MM.1S (cell line): ENCODE measurements at regions not wholly inside any gene's neighbourhood (a gene's known extent, or its start where the extent isn't known, plus 50 kb on each side); places are given as distances from the start of the nearest gene placed in this dataset.
"Not testable (repeated sequence)": the region's sequence is repeated elsewhere in the genome, so short reads cannot be mapped to it uniquely, and the experiment has no call there.

Experiments
- DNase-seq: peaks from one replicate; pipeline ENCODE4 v3.0.0-alpha.2; 2015
- H2AFZ ChIP-seq: fragments of 300-600 bp; sonication (generic); 2 replicates; pipeline ENCODE4 v1.6.0; 2016; ENCODE audit warnings: antibody characterized with exemption, low read length
- H3F3A ChIP-seq: fragments of 300-600 bp; sonication (generic); 2 replicates; pipeline ENCODE4 v1.6.1; 2016; ENCODE audit warnings: mild to moderate bottlenecking, antibody characterized with exemption, low read length, moderate library complexity, mixed read lengths; ENCODE audit not compliant: insufficient read depth
- H3K27ac ChIP-seq: fragments of 300-600 bp; sonication (generic); 2 replicates; pipeline ENCODE4 v1.5.1; 2016; ENCODE audit warnings: mild to moderate bottlenecking, low read length
- H3K27me3 ChIP-seq: fragments of 300-600 bp; sonication (generic); replicated peaks from 2 replicates; pipeline ENCODE4 v1.6.0; 2016; ENCODE audit warnings: low read length; ENCODE audit not compliant: insufficient read depth
- H3K36me3 ChIP-seq: fragments of 300-600 bp; sonication (generic); replicated peaks from 2 replicates; pipeline ENCODE4 v1.6.1; 2016; ENCODE audit warnings: mild to moderate bottlenecking, low read length, mixed read lengths; ENCODE audit not compliant: insufficient read depth
- H3K4me1 ChIP-seq: fragments of 300-600 bp; sonication (generic); 2 replicates; pipeline ENCODE4 v1.6.1; 2016; ENCODE audit warnings: low read length, mixed read lengths
- H3K4me2 ChIP-seq: fragments of 300-600 bp; sonication (generic); 2 replicates; pipeline ENCODE4 v1.6.0; 2016; ENCODE audit warnings: low read depth, low read length
- H3K4me3 ChIP-seq: fragments of 300-600 bp; sonication (generic); 2 replicates; pipeline ENCODE4 v1.5.1; 2016; ENCODE audit warnings: low read length, mixed read lengths
- H3K79me2 ChIP-seq: fragments of 300-600 bp; sonication (generic); 2 replicates; pipeline ENCODE4 v1.6.1; 2016; ENCODE audit warnings: mixed run types, low read length, mixed read lengths
- H3K9ac ChIP-seq: fragments of 300-600 bp; sonication (generic); 2 replicates; pipeline ENCODE4 v1.6.1; 2016; ENCODE audit warnings: low read length, mixed read lengths
- H3K9me2 ChIP-seq: fragments of 300-600 bp; sonication (generic); replicated peaks from 2 replicates; pipeline ENCODE4 v1.6.1; 2016; ENCODE audit warnings: mild to moderate bottlenecking, low read length, mixed read lengths; ENCODE audit not compliant: insufficient read depth
- H3K9me3 ChIP-seq: fragments of 300-600 bp; sonication (generic); replicated peaks from 2 replicates; pipeline ENCODE4 v1.6.1; 2016; ENCODE audit warnings: mild to moderate bottlenecking, low read length, mixed read lengths; ENCODE audit not compliant: insufficient read depth
- H4K20me1 ChIP-seq: fragments of 300-600 bp; sonication (generic); 2 replicates; pipeline ENCODE4 v1.6.1; 2016; ENCODE audit warnings: mild to moderate bottlenecking, low read length, moderate library complexity, mixed read lengths; ENCODE audit not compliant: insufficient read depth
- EZH2 ChIP-seq: fragments of 300-600 bp; sonication (generic); optimal IDR thresholded peaks from 2 replicates; pipeline ENCODE3; 2017; ENCODE audit warnings: low read depth, mild to moderate bottlenecking, antibody characterized with exemption, low read length, mixed read lengths
- EZH2phosphoT487 ChIP-seq: fragments of 300-600 bp; sonication (generic); IDR thresholded peaks from 2 replicates; pipeline ENCODE4 v1.6.1; 2018; ENCODE audit warnings: antibody characterized with exemption, low read length
- TF ChIP-seq, protein P1 (sequence below): fragments of 300-600 bp; sonication (generic); IDR thresholded peaks from 2 replicates; pipeline ENCODE4 v1.5.1; 2016; ENCODE audit warnings: antibody characterized with exemption, low read length, mixed read lengths

DNA sequence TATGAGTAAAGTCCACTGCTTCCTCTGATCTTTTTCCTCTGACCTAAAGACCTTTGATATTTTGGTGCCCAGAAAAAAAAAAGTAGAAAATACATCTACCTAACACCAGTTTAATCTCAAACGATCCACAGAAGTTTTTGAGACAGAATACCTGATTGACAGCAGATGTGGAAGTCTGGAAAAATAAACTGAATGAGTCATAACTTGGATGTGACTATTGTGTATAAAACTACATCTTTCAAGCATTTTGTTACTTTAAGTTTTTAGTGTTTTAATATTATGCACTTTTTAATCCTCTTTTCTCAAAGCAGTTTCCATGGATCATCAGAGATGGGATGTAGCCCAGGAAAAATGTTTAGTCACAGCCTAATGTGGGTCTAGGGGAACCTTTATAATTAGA lies 216.1 kb downstream of the SLITRK1 start:
- Histone ChIP-seq H3F3A (no peaks in the 10 kb centered on the region), H3K27ac (no peak overlapping the region), H3K9me2 (no peaks in the 10 kb centered on the region), H3K4me1 (no peaks in the 10 kb centered on the region), H4K20me1 (no peaks in the 10 kb centered on the region), H3K9ac (no peak overlapping the region), H3K79me2 (no peaks in the 10 kb centered on the region), H3K9me3 (no peaks in the 10 kb centered on the region), H3K4me3 (no peak overlapping the region), H3K4me2 (no peak overlapping the region), H2AFZ (no peak overlapping the region), H3K36me3 (no peaks in the 10 kb centered on the region), H3K27me3 (no peaks in the 10 kb centered on the region)
- DNase-seq, result no peak
- TF ChIP-seq EZH2phosphoT487, result no peak
- TF ChIP-seq, protein P1, sequence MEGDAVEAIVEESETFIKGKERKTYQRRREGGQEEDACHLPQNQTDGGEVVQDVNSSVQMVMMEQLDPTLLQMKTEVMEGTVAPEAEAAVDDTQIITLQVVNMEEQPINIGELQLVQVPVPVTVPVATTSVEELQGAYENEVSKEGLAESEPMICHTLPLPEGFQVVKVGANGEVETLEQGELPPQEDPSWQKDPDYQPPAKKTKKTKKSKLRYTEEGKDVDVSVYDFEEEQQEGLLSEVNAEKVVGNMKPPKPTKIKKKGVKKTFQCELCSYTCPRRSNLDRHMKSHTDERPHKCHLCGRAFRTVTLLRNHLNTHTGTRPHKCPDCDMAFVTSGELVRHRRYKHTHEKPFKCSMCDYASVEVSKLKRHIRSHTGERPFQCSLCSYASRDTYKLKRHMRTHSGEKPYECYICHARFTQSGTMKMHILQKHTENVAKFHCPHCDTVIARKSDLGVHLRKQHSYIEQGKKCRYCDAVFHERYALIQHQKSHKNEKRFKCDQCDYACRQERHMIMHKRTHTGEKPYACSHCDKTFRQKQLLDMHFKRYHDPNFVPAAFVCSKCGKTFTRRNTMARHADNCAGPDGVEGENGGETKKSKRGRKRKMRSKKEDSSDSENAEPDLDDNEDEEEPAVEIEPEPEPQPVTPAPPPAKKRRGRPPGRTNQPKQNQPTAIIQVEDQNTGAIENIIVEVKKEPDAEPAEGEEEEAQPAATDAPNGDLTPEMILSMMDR, result no peak
- no peak for TF ChIP-seq EZH2

DNA sequence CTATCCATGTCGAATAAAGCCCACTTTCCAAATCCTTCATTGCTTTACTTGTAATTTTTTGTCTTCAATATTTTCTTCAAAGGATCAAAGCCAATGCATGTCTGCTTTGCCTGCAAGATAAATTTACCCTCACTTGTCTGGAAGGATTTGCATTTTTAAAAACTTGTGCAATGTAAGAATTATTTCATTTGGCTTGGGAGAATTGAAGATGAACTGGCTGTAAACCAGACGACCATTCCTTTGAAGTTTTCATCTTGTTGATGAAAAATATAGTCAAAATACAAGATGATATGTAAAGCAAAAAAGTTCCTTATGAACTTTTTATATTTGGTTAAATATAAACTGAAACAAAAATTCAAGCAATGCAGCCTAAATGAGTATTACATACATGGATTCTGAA lies 225.0 kb downstream of the SLITRK1 start:
- Histone ChIP-seq H3K9me3 (no peaks in the 10 kb centered on the region), H3K9ac (no peak overlapping the region), H3K27ac (no peak overlapping the region), H3K79me2 (no peaks in the 10 kb centered on the region), H2AFZ (no peak overlapping the region), H3K9me2 (no peaks in the 10 kb centered on the region), H4K20me1 (no peaks in the 10 kb centered on the region), H3F3A (no peaks in the 10 kb centered on the region), H3K4me3 (no peak overlapping the region), H3K27me3 (no peaks in the 10 kb centered on the region), H3K36me3 (no peaks in the 10 kb centered on the region), H3K4me1 (no peaks in the 10 kb centered on the region), H3K4me2 (no peak overlapping the region)
- TF ChIP-seq, protein P1, result no peak
- TF ChIP-seq EZH2phosphoT487, result no peak
- TF ChIP-seq EZH2, result no peak
- no peak for DNase-seq

DNA sequence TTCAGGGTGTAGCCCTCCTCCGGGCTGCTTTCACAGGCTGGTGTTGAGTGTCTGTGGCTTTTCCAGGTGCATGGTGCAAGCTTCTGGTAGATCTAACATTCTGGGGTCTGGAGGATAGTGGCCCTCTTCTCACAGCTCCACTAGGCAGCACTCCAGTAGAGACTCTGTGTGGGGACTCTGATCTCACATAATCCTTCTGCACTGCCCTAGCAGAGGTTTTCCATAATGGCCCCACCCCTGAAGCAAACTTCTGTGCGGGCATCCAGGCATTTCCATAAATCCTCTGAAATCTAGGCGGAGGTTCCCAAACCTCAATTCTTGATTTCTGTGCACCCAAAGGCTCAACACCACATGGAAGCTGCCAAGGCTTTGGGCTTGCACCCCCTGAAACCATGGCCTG lies 239.7 kb downstream of the SLITRK1 start:
- H4K20me1 ChIP-seq, H3K4me1 ChIP-seq, H3K4me2 ChIP-seq, DNase-seq, H3K4me3 ChIP-seq, H3K27me3 ChIP-seq, H3F3A ChIP-seq, H3K9ac ChIP-seq, H3K79me2 ChIP-seq, H3K9me3 ChIP-seq, H2AFZ ChIP-seq, H3K27ac ChIP-seq, H3K9me2 ChIP-seq, H3K36me3 ChIP-seq: not testable (repeated sequence)

DNA sequence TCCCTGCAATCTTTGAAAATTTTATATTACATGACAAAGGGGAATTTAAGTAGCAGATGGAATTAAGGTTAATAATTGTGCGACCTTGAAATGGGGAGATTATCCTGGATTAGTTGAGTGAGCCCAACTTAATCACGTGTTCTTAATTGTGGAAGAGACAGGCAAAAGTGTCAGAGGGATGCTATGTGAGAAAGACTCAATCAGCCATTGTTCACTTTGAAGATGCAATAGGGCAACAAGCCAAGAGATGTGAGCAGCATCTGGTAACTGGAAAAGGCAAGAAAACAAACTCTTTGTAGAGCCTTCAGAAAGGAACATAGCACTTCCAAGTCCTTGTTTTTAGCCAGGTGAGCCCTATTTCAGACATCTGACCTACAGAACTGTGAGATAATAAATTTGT lies 247.7 kb downstream of the SLITRK1 start:
- Histone ChIP-seq H3K27me3 (no peaks in the 10 kb centered on the region), H3K9ac (no peak overlapping the region), H3K9me3 (no peaks in the 10 kb centered on the region), H3K4me1 (no peaks in the 10 kb centered on the region), H3F3A (no peaks in the 10 kb centered on the region), H3K4me3 (no peak overlapping the region), H3K27ac (no peak overlapping the region), H3K79me2 (no peaks in the 10 kb centered on the region), H4K20me1 (no peaks in the 10 kb centered on the region), H3K9me2 (no peaks in the 10 kb centered on the region), H3K4me2 (no peak overlapping the region), H2AFZ (no peak overlapping the region), H3K36me3 (no peaks in the 10 kb centered on the region)
- TF ChIP-seq EZH2, result no peak
- TF ChIP-seq, protein P1, result no peak
- no peak for TF ChIP-seq EZH2phosphoT487
- no peak for DNase-seq
